GM19397 (cell line): ENCODE measurements at regions not wholly inside any gene's neighbourhood (a gene's known extent, or its start where the extent isn't known, plus 50 kb on each side); places are given as distances from the start of the nearest gene placed in this dataset.

Source experiments
- ATAC-seq: cut with Tn5 transposase; IDR thresholded peaks from one replicate; pipeline ENCODE4 v1.9.1; 2021; ENCODE audit warnings: mild to moderate bottlenecking, moderate library complexity; ENCODE audit not compliant: unreplicated experiment

DNA sequence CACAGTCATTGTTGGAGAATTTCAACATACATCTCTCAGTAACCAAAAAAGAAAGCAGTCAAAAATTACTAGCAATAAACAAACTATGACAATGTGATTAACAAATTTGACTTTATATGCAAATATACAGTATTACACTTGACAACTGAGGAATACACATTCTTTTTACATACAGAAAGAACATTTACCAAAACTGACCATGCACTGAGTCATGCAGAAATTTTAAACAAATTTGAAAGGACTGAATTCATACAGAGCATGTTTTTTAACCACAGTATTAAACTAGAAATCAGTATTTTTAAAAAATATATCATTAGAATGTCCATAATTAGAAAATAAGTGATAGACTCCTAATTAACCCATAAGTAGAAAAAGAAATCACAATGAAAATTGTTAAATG is 420.1 kb downstream of the TBC1D4 start:
- no peak for ATAC-seq

DNA sequence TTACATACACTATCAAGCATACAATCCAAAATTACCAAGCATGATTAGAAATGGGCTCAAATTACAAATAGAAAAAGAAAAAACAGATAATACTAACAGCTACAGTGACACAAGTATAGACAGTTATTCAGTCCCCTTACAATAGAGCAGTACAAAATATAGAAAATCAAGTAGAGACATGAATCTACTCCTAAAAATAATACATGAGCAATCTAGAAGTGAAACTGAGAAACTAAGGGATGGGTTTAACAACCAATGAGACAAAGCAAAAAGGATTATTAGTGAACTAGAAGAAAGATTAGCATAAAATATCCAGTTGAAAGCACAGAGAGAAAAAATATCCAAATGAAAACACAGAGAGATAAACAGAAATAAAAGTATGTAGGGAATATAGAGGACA is 426.7 kb downstream of the TBC1D4 start:
- ATAC-seq, result no peak

DNA sequence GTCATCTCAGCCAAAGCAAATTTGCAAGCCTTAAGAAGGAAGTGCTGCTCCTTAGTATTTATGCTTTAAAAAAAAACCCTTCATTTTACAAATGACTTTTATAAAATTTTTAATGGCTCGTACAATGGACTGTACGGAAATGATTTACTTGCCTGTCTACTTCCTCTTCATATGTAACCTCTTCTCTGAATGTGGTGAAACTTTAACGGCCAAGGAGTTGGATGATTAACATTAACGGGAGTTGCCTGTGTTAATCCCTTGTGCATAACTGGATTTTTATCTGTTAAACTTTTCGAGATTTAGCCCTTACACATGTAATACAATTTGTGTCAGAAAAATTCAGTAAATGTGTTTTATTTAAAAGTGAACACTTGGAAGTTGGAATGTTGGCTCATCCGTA is 429.4 kb downstream of the TBC1D4 start:
- no peak for ATAC-seq

DNA sequence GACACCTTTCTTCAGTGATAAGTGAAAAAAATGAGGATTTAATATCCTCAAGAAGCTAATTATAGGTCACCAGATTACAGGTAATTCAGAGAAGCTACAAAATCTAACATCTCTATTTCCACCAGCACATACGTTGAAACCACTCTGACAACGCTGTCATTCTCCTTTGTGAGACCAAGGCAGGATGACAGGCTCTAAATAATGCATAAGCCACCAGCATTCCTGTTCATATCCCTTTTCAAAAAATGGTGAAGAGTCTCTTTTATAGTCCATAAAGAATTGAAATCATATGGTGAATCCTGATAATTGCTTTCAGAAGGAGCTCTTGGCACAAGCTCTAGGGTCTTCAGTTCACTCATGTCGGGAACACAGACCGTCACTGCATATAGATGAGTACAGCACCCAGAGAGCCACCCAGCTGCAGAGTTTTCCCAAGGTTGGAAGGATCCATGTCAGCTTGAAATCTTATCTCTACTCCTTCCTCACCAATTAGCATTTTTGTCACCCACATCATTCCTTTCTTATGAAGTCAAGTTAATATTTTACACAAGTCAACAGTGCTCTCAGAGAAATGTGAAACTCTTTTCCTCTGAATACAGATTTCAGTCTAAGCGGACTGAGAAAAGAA is 431.4 kb downstream of the TBC1D4 start:
- ATAC-seq, result no peak

DNA sequence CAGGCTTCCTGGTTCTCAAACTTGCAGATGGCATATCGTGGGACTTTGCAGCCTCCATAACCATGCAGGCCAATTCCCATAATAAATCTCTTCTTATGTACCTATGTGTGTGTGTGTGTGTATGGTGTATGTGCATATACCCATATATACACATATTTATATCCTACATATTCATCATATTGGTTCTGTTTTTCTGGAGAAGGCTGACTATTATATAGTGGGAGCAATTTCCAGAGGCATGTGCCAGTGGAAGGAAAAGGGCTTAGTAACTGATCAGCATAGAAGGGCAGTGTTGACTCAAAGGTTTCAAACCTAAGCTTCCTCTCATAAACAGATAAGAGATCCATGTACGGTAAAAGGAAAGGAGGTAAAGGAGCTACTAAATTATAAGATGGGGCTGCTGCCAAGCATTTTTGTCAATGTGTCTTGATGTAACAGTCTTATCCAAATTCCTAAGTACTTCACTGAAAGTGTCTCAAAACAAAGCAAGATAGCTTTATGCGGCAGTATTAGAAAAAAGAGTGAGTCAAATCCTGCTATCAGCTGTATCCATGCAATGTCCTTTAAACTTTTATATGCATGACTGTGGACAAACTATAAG is 432.1 kb downstream of the TBC1D4 start:
- ATAC-seq, result no peak

DNA sequence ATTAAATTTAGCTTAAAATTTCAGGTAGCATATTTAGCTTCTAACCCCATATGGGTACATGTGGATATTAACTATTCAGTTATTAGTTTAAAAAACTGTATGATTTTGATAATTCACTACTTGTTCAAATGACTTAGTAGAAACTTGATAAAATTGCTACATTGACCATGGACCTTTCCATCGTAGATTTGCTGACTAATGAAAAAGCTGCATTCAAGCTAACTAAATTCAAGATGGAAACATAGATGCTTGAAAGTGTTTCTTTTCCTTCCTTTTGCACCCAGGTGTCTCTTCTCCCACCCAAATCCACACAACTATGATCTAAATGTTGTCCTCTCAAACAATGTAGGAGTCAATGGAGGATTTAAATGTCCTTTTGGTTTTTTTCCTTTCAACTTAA is 439.2 kb downstream of the TBC1D4 start:
- ATAC-seq, result no peak

DNA sequence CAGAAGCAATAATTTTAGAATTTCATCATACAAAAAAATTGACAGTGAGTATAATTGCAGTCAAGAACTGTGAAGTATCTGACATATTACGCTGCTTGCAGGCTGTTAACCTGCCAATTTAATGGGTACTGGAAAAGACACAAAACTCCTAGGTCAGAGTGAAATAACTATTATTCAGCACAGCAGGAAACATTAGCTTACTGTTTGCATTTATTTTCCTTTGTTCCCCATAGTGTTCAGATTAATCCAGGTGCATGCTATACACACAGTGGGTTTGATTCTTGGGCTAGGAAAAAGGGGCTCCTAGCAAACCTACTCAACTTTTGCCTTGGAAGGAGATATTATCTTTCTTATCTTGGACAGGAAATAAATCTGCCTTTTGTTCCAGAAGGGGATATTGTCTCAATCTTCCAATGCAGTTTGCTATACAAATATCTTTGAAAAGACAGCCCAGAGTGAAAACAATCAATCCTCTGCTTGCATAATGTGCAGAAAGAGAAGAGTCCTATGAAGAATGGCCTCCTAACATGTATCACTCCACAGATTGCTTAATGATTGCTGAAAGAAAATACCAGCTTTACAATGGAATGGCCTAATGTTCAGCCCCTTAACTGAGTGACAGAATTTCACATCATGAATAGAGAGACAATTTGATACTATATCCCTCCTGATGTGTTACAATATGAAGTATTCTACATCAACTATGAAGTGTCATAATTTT is 443.4 kb downstream of the TBC1D4 start:
- ATAC-seq, result no peak

DNA sequence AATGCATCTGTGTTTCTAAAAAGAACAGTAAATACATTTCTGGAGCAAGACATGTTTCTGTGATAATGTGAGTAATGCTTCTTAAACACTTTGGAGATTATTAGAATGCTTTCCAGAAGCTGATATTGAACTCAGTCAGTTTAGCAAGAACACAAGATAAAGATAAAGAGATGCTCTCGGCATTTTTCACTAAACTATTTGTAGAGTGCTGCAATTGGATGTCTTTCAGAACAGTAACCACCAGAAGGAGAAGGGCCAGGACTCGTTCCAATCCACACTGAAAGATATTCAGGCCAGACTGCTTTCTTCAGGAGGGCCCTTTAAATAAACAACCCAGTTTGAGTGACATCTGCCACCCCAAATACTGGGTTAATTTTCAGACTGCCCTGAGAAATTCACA is 456.0 kb downstream of the TBC1D4 start:
- ATAC-seq, result no peak

DNA sequence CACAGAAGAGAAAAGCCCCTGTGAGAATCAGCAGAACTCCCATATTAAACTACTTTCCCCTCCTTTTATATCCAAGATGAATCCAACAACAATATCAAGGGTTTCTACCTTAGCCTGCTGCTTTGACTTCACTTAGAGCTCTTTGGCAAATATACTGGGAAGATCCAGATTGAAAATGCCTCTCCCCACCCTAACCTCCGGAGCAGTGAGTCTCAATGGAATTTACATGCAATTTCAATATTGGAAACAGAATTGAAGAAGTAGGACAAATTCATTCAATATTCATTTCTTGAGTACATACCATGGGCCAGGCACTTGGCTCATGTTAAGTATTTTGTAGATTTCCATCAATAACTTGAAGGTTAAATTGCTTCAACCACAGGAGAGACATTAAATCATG is 457.4 kb downstream of the TBC1D4 start:
- ATAC-seq, result no peak

DNA sequence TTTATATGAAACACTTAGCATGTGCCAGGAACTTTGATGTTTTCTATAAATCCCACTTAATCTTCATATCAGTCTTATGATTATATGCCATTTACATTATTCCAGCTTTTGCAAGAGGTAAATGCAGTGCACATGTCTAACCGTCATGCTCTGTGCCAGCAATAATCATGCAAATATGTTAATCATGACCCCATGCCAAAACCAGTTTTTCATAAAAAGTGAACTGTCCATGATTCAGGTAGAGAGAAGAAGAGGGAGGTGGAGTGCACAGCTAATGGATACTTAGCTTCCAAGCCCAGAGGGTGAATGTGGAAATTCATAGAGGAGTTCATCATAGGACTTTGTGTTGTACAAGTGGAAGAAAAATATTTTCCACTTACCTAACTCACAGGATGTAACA is 458.4 kb downstream of the TBC1D4 start:
- no peak for ATAC-seq

DNA sequence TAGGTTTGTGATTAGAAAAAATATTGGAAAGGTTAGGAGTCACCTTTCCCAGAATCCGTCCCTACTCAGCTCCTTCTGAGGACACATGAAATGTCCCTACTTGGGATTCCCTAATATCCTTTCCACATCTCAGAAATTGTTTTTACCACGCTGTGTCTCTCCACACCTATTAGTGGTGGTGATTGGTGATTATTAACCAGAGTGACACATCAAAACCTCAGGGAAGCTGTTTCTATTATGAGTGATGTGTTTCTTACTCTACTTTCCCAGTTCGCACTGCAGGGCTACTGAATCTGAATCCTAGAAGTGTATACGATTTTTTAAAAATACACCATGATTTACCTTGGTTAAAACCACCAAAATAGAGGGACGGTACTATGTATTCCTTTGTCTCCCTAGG is 460.8 kb downstream of the TBC1D4 start:
- ATAC-seq, result no peak

DNA sequence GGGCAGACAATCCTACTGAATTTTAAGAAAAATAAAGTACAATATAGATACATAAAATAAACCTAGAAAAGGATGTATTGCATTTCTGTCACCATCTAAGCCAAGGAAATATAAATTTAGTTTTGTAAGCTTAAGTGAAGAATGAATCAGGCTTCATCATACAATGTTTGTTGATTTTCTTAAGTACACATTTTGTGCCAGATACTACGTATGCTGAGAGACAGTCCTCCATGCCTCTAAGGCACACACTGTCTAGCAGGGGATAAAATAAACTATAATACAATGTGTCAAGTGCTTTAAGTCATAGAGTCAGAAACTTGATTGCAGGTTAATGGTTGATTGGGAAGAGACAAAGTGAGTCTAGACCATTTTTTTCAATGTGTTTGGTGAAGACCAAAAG is 465.7 kb downstream of the TBC1D4 start:
- ATAC-seq, result no peak

DNA sequence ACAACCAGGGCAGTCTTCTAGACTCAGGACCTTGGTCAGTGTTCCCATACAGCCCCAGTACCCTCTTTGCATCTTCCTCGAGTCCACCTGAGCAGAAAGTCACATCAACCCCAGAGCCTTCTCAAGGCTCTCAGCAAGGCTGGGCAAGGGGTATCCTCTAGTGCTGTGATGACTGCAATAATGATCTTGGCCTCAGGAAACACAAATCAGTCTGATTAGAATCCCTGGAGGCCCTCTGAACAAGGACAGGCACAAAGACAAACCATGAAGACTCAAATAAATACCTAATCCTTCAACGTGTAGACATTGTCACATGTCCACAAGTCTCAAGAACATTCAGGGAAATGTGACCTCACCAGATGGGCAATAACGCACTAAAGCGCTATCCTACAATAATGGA is 468.2 kb downstream of the TBC1D4 start:
- no peak for ATAC-seq

DNA sequence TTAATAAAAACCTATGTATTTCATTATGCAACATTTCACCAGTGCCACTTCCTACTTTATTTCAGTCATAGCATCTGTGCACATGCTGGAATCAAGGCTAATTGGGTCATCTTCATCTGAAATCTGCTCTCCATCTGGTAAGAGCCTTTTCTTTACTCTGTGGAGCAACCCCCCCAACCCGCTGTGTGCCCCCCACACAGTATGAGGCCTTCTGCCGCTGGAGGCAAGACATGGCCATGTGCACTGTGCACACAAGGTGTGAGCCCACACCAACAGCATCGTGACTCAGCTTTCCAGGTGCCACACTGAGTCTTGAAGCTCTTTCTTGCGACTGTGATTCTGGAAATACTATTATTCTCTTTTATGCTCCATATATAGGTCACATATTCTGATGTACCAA is 471.0 kb downstream of the TBC1D4 start:
- ATAC-seq, result no peak

DNA sequence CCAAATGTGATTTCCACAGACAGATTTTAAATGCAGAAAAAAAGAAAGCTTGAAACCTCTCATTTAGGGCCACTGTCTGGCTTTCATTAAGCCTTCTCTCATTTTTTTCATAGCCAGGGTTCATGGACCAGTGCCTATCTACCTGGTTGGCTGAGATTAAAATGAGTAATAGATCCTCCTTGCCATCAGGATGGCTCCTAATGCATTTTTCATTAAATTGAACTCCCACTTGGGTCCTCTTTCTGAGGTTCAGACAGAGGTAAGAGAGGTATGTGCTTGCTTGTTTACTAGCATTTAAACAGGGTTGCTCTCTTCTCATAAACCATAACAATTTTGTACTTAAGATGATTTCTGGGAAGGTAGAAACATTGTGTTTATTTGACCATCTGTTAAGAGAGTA is 473.0 kb downstream of the TBC1D4 start:
- no peak for ATAC-seq

DNA sequence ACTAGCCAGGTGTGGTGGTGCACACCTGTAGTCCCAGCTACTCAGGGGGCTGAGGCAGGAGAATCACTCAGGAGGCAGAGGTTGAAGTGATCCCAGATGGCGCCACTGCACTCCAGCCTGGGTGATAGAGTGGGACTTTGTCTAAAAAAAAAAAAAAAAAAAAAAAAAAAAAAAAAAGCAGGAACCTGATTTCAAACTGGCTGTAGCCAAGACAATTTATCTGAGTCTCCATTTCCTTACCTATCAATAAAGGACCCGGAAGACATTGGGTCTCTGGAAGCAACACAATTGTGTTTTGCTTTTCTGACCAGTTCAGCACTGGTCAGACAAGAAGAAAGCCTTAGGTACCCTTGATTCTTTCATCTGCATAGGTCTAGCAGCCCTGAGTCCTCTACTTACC is 491.0 kb downstream of the TBC1D4 start:
- no peak for ATAC-seq

DNA sequence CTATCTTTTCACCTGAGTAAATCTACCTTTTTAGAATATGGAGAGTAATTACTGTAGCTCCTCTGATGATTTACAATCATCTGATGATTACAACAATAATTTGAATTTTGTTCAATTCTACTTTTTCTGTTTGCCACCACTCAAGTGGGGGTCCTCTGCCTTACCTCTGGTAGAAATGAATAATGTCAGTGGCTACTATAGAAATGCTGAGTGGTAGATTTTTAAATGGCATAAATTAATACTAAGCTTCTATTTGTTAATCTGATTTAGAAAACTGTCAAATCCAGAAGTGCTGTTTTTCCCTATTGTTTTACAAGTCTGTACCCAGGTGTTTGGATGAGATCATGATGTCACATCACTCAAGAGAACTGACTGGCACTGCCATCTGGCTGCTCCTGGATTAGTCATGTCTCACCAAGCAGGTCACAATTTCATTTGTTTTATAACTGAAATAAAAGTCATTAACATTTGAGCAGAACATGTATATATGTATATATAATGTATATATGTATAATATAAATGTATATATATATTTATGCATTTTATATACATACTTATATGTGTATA is 494.8 kb downstream of the TBC1D4 start:
- no peak for ATAC-seq

DNA sequence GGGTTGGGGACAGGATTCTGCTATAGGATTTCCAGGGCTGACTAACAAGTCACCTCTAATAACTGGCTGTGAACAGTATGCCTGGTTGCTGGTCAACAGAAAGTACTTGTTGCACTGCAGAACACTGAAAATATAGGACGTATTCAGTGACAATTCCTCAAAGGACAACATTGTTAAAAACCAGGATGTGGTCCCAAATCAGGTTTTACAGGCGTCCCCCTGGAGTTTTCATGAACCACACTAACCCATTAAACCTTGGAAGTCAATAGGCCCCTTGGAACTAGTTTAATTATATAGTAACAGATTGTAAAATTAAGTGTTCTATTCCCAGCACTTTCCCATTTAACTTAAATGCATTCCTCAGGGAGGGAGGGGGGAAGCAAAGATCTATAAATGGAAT is 495.4 kb downstream of the TBC1D4 start:
- no peak for ATAC-seq

DNA sequence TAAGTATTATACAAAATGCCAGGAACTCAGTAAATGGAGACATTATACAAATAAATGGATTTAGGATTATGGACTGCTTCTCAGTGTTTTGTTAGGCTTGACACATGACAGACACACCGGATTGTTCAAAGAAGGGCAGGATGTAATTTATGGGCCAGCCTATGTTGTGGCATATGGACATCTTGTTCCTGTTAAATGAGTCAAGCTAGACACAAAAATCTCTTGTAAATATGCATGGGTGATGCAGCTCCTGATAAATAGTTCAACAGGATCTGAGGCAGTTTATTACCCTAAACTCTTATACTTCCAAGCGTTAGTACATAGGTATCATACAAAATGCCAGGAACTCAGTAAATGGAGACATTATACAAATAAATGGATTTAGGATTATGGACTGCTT is 502.3 kb downstream of the TBC1D4 start:
- no peak for ATAC-seq

DNA sequence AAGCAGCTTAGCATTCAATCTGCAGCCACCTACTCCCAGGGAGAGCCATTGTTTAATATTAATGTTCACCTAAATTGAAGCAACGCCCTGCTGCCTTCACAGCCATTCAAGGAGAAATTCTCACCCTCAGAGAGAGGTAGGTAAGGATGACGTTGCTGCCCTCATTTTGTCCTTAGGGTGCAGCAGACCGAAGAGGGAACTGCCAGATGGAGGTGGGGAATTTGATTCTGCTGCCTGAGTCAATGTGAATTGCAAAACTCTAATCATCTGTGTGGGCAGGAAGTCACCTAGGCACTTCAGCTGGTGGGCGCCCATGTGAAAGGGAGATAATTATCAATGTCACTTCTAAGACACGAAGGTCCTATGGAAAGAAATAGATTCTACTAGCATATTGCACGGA is 503.4 kb downstream of the TBC1D4 start:
- ATAC-seq, result no peak

DNA sequence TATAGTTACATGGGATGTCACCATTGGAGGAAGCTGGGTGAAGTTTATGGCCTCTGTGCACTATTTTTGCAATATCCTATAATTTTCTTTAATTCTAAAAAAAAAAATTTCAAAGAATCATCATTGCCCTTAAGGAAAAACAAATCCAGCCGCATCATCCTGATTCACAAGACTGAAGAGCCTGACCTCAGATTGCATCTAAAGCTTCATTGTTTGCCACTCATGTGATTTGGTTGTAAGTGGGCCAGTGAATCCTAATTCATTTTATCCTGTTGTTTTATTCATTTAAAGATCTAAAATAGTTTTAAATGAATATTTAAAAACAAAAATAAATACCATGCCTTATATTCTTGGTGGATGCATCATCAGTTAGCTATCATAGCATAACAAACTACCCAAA is 504.5 kb downstream of the TBC1D4 start:
- ATAC-seq, result no peak

DNA sequence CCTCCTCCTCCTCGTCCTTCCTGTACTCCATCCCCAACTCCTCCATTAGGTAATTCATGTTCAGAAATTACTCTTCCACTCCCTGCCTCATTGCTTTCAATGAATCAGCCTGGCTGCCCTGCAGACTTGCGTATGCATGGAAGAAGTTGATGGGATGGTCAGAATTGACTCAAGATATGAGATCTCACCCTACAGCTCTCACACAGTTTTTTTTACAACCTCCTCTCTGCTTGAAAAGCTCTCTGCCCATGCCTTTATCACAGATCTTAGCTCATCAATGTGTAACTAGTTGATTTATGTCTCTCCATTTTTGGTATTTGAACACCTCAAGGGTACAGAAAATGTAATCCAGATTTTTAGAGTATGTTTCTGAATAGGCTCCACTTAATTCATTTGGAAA is 506.9 kb downstream of the TBC1D4 start:
- no peak for ATAC-seq
